Activated CD8-positive, alpha-beta memory T cell treated with anti-CD3 and anti-CD28 coated beads, Interleukin-2, amount 10 ng/mL, durations not matched to agents 7 days and 5 days (primary cell): ENCODE measurements at regions not wholly inside any gene's neighbourhood (a gene's known extent, or its start where the extent isn't known, plus 50 kb on each side); places are given as distances from the start of the nearest gene placed in this dataset.

Source experiments
- ATAC-seq: fragments of 150-1000 bp; cut with Tn5 transposase; one replicate; pipeline ENCODE4 v1.10.0; 2021; ENCODE audit warnings: moderate library complexity
- CTCF ChIA-PET: fragments of 350-600 bp; sonication (Branson Sonifier 250); formaldehyde crosslinking; loops from one replicate; lab custom pipeline; 2021; ENCODE audit warnings: antibody characterized with exemption; lab: Charles Lee
- DNase-seq: peaks from one replicate; pipeline ENCODE4 v3.0.0-alpha.2; 2020
- H3K27ac Mint-ChIP-seq: one replicate; pipeline ENCODE4 v1.8.0; 2021; ENCODE audit warnings: mild to moderate bottlenecking, mixed read lengths
- H3K27me3 Mint-ChIP-seq: one replicate; pipeline ENCODE4 v1.8.0; 2021; ENCODE audit warnings: mixed read lengths
- H3K36me3 Mint-ChIP-seq: one replicate; pipeline ENCODE4 v1.8.0; 2021; ENCODE audit warnings: mild to moderate bottlenecking, mixed read lengths
- H3K4me1 Mint-ChIP-seq: one replicate; pipeline ENCODE4 v1.8.0; 2021; ENCODE audit warnings: mixed read lengths
- H3K4me3 Mint-ChIP-seq: one replicate; pipeline ENCODE4 v1.8.0; 2021; ENCODE audit warnings: mild to moderate bottlenecking, moderate library complexity, mixed read lengths
- H3K9me3 Mint-ChIP-seq: one replicate; pipeline ENCODE4 v1.8.0; 2022; ENCODE audit warnings: low read depth, mixed read lengths

DNA sequence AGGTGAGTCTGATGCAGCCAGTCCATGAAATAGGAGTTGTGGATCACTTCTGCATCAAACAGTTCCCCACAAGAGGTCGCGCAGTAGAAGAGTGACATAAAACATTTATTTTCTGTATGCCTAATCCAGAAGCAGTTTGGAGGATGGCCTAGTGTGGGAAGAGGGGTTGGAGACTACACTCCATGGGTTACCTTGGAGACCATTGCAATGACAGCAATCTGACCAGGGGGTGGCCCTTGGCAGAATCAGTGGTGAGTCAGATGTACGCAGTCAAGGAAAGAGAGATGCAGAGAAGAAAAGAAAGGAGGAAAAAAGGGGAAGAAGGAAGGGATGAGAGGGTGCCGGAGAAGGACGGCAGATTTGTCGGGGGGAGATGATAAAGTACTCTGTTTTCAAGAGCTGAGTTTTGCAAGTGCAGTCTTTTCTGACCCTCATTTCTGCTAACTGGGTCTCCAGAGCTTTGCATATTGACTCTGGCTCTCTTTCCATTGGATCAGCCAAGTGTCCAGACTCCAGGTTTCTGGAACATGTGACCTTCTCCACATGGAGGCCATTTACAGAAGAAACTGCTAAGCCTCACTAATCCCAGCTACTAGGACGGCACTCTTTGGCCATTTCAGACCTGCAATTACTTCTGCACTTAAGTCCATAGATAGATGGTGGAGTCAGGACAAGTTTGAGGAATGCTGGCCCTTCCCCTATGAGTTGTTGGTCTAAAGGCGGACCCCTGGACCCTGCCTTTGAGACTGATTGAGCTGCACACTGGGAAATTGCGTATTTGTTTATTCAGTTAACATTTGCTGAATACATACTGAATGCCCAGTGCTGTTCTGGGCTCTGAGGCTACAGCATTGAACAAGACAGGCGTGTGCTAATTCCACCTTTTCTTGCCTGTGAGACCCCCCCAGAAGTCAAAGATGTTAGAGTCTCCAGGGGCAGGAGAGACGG is 424.2 kb downstream of the BCL11B start:
- DNase-seq (no peak), ATAC-seq (no peak)
- Mint-ChIP-seq H3K27ac (no peak overlapping the region), H3K9me3 (no peaks in the 10 kb centered on the region), H3K4me3 (no peak overlapping the region), H3K4me1 (peaks cover 14% of the 10 kb centered on the region), H3K36me3 (no peaks in the 10 kb centered on the region), H3K27me3 (peaks cover 9% of the 10 kb centered on the region)
- CTCF ChIA-PET, result interaction anchor here (0.7 kb wide), 2 partner anchors 90 to 445 kb away, joined by 3 read pairs; no protein-coding TSS in a partner anchor

DNA sequence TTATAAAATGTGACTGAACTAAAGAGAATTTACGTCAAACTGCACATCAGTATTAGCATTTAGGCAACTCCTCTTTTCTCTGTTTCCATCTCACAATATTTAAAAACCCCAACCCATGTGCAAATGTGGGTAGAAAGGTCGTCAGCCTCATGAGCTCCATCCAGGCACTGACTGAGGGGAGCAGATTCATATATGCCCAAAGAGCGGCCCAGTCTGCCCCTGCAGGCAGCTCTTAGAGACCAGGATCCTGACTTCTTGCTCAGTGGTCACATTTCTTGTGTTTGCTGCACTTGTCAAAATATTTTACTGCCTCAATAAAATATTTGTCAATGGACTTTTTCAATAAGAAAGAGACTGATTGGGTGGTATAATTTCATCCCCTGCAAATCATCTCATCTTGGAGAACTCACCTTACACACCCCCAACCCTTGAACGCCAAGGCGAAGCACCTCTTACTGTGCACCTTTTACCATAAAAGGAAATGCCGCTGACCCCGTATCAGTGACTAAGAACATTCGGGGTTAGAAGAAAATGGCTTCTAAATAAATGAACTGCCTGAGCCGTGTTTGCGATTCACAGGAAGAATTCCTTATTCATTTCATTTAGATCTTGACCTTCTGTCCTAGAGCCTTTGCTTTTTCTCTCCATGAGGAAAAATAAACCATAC is 418.8 kb downstream of the BCL11B start:
- Mint-ChIP-seq H3K36me3 (no peaks in the 10 kb centered on the region), H3K4me1 (no peaks in the 10 kb centered on the region), H3K4me3 (no peak overlapping the region), H3K9me3 (no peaks in the 10 kb centered on the region), H3K27ac (no peak overlapping the region), H3K27me3 (peaks cover 6% of the 10 kb centered on the region)
- CTCF ChIA-PET, result no interaction called here
- DNase-seq (no peak), ATAC-seq (no peak)

DNA sequence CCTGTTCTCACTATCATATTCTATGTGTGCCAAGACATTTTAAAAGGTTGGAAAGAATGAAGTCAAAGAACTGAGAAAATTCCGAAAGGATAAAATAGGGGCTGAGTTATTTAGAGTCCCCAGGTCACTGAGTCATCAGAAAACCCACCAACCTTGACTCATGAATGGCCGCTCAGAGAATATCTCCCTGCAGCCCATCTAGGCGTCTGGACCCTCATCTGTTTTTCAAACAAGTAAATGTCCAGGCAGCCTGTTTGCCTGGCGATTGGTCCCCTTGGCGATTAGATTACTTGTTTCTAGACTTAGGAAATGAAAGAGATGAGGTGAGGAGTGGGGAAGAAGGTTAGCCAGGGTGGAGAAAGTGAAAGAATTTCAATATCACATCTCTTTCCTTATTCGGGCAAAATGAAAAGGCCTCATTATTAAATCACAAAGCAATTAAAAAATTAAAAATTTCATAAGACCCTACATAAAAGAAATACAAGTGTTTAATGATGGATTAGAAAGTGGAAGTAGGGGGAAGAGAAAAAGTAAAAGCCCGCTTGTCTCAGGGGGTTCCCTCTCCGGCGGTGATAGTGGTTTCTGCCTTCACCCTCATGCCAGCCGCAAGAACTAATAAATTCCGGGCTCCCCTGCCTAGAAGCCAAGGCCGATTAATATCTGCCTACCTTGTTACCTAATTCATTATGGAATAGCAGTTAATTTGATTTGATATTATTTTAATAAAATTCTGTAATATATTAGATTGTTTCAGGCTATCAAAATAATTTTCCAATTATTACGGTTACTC is 415.9 kb downstream of the BCL11B start:
- H3K9me3 Mint-ChIP-seq, result no peaks in the 10 kb centered on the region
- ATAC-seq (no peak), DNase-seq (no peak)
- no peaks in the 10 kb centered on the region for H3K4me1 Mint-ChIP-seq
- no peaks in the 10 kb centered on the region for H3K36me3 Mint-ChIP-seq
- no peak overlapping the region for H3K27ac Mint-ChIP-seq
- H3K4me3 Mint-ChIP-seq, result no peak overlapping the region
- peaks cover 6% of the 10 kb centered on the region for H3K27me3 Mint-ChIP-seq
- CTCF ChIA-PET, result no interaction called here

DNA sequence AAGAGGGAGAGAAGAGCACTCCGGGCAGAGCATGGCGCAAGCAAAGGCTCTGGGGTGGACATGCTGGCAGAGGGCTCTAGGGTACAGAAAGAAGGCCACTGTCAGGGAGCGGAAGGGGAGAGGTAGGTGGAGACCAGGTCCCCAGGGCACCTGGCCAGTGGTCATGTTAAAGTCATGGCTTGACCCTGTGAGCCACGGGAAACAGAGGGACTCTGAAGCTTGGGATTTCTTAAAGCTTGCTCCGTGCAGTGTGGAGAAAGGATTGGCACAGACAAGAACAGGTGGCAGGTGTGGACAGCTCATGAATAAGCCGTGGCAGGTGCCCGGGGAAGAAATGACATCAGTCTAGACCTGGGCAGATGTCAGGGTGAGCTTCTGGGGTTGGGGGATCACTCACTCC is 413.8 kb downstream of the BCL11B start:
- Mint-ChIP-seq H3K36me3 (no peaks in the 10 kb centered on the region), H3K4me3 (no peak overlapping the region), H3K4me1 (no peaks in the 10 kb centered on the region), H3K27ac (no peak overlapping the region), H3K9me3 (no peaks in the 10 kb centered on the region), H3K27me3 (peaks cover 6% of the 10 kb centered on the region)
- no peak for DNase-seq
- ATAC-seq, result no peak
- CTCF ChIA-PET, result interaction anchor here (1.1 kb wide), 1 partner anchor 13 kb away, joined by 3 read pairs; no protein-coding TSS in a partner anchor

DNA sequence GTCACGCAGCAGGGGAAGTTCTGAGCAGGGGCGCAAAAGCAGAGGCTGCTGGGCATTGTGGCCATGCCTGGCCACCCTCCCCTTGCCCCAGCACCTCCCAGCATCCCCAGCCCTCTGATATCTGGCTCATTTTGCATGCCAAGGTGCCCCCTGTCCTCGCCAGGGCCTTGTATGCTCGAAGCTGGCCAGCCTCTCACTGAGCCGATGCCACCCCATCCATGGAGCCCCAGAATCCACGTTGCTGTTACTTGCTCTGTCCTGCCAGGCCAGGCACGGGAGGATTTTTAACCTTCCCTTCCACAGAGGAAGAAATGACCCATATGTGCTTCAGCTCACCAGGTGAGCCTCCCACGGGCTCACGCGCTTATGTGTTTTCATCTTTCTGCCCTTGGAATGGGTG is 413.4 kb downstream of the BCL11B start:
- no peak for DNase-seq
- H3K9me3 Mint-ChIP-seq, result no peaks in the 10 kb centered on the region
- no peaks in the 10 kb centered on the region for H3K36me3 Mint-ChIP-seq
- no peaks in the 10 kb centered on the region for H3K4me1 Mint-ChIP-seq
- no peak overlapping the region for H3K27ac Mint-ChIP-seq
- CTCF ChIA-PET, result interaction anchor here (1.1 kb wide), 1 partner anchor 13 kb away, joined by 3 read pairs; no protein-coding TSS in a partner anchor
- peaks cover 6% of the 10 kb centered on the region for H3K27me3 Mint-ChIP-seq
- no peak overlapping the region for H3K4me3 Mint-ChIP-seq
- no peak for ATAC-seq

DNA sequence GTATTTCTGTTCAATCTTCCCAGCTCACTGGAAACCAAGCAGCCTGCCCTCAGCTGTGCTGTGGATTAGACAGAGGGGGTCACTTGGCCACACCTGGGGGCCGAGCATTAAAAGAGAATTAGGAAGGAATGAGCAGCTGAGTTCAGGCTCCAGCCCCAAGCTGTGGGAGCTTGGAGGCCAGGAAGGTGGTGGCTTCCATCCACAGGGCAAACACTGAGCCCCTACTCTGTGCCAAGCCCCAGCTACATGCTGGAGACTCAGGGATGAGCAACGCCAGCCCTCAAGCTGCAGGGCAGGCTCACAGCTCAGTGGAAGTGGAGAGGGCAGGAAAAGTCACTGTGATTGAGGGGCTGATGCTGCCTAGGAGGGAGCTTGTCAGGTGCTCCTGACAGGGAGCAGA is 412.7 kb downstream of the BCL11B start:
- Mint-ChIP-seq H3K27ac (no peak overlapping the region), H3K27me3 (peaks cover 6% of the 10 kb centered on the region), H3K4me1 (no peaks in the 10 kb centered on the region), H3K4me3 (no peak overlapping the region), H3K9me3 (no peaks in the 10 kb centered on the region), H3K36me3 (no peaks in the 10 kb centered on the region)
- CTCF ChIA-PET, result no interaction called here
- DNase-seq (no peak), ATAC-seq (no peak)

DNA sequence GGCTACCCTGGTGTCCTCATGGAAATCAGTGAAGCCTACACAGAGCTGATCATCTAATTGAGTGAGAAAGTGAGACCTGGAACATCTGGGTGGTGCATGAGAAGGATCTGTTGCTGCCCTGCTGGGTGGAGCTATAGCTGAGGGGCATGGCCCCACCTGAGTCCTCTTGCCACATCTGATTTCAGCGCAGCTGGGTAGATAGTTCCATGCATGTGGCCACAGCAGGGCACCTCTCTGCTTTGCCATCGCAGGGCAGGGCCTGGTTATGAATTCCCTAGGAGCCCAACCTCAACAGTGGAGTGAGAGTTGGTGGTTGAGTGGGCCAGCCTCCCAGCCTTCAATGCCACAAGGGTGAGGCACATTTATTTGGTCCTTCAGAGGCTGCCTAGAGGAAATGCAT is 407.8 kb downstream of the BCL11B start:
- DNase-seq (no peak), ATAC-seq (no peak)
- no peaks in the 10 kb centered on the region for H3K36me3 Mint-ChIP-seq
- CTCF ChIA-PET, result no interaction called here
- H3K27me3 Mint-ChIP-seq, result no peaks in the 10 kb centered on the region
- H3K27ac Mint-ChIP-seq, result no peak overlapping the region
- no peak overlapping the region for H3K4me3 Mint-ChIP-seq
- H3K9me3 Mint-ChIP-seq, result no peaks in the 10 kb centered on the region
- no peaks in the 10 kb centered on the region for H3K4me1 Mint-ChIP-seq

DNA sequence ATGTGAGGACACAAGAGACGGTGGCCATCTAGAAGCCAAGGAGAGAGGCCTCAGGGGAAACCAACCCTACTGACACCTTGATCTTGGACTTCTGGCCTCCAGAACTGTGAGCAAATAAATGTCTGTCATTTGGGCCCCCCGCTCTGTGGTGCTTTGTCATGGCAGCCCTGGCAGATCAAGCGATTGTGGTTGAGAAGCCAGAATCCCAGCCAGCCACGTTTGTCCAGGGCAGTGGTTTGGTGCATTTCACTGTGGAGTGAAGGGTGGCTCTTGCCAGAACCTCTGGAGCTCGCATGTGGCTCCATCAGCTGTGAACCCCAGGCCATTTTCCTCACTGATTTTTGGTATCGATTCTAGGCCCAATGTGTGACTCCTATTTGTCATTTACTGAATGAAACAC is 404.9 kb downstream of the BCL11B start:
- CTCF ChIA-PET, result no interaction called here
- Mint-ChIP-seq H3K4me1 (no peaks in the 10 kb centered on the region), H3K36me3 (no peaks in the 10 kb centered on the region)

DNA sequence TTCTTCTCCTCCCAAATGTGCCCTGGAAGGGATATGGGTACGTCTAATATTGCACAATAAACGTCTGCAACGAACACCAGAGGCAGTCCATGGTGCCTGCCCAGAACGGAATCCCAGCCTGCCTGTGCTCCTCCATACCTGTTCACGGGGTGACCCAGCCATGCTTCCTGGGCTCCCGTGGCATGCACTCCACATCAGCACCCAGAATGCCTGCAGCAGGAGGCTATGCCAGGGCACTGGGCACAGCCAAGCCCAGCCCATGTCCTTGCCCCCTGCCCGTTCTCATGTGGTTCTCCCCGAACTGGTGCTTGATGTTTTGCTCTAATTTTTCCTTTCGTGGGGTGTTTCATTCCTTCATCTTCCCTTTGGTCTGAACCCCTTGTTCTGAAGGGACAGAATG is 404.3 kb downstream of the BCL11B start:
- DNase-seq (no peak), ATAC-seq (no peak)
- no peaks in the 10 kb centered on the region for H3K36me3 Mint-ChIP-seq
- CTCF ChIA-PET, result no interaction called here
- no peaks in the 10 kb centered on the region for H3K27me3 Mint-ChIP-seq
- no peaks in the 10 kb centered on the region for H3K4me1 Mint-ChIP-seq
- H3K4me3 Mint-ChIP-seq, result no peak overlapping the region
- H3K27ac Mint-ChIP-seq, result no peak overlapping the region
- H3K9me3 Mint-ChIP-seq, result no peaks in the 10 kb centered on the region

More for the DNA sequence above, 404.9 kb downstream of the BCL11B start:
- ATAC-seq (no peak), DNase-seq (no peak)
- Mint-ChIP-seq H3K27ac (no peak overlapping the region), H3K27me3 (no peaks in the 10 kb centered on the region), H3K4me3 (no peak overlapping the region), H3K9me3 (no peaks in the 10 kb centered on the region)

DNA sequence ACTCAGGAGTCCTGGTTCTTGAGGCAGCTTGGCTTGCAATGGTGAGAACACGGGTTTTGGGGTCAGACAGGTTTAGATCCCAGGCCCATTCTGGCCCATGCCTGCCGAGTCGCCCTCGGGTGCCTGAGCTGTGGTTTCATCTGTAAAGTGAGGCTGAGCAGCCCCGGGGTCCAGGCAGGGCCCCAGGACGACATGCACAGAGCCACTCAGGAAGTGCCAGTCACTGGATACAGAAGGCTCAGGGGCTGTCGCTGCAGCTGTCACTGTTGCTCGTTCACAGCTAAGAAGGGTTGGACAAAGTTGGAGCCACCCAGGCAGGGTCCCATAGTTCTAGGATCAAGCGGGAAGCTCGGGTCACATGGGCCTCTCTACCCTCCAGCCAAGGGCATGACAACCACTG is 403.1 kb downstream of the BCL11B start:
- DNase-seq (no peak), ATAC-seq (no peak)
- Mint-ChIP-seq H3K4me1 (no peaks in the 10 kb centered on the region), H3K27ac (no peak overlapping the region), H3K27me3 (no peaks in the 10 kb centered on the region), H3K4me3 (no peak overlapping the region), H3K36me3 (no peaks in the 10 kb centered on the region), H3K9me3 (no peaks in the 10 kb centered on the region)
- CTCF ChIA-PET, result no interaction called here

DNA sequence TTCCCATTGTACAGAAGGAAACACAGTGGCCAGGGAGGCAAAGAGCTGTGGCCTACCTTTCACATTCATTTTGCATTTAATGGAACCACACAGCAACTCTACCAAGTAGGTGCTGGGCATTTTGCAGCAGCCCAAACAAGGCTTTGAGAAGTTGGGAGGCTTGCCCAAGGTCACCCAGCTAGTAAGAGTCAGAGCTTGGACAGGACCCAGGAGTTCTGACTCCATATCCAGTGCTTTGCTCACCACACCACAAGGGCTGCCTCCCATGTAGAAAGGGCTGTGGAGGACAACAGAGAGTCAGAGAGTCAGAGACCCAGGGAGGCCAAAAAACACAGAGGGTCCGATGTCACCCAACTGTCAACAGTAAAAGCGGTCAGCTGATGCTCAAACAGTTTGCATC is 400.2 kb downstream of the BCL11B start:
- CTCF ChIA-PET, result interaction anchor here (0.9 kb wide), 1 partner anchor 13 kb away, joined by 3 read pairs; no protein-coding TSS in a partner anchor
- Mint-ChIP-seq H3K4me3 (no peak overlapping the region), H3K27ac (no peak overlapping the region), H3K36me3 (no peaks in the 10 kb centered on the region), H3K9me3 (no peaks in the 10 kb centered on the region), H3K4me1 (no peaks in the 10 kb centered on the region), H3K27me3 (no peaks in the 10 kb centered on the region)
- no peak for DNase-seq
- ATAC-seq, result no peak

DNA sequence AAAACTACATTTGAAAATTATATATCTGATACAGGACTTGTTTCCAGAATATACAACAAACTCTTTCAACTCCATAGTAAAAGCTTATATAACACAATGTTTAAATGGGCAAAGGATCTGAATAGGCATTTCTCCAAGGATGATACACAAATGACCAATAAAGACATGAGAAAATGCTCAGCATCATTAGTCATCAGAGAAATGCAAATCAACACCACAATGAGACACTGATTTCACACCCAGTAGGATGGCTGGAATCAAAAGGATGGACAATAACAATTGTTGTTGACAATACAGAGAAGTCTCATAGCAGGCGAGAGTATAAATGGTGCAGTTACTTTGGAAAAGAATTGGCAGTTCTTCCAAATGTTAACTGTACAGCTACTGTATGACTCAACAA is 394.9 kb downstream of the BCL11B start:
- CTCF ChIA-PET, result no interaction called here

DNA sequence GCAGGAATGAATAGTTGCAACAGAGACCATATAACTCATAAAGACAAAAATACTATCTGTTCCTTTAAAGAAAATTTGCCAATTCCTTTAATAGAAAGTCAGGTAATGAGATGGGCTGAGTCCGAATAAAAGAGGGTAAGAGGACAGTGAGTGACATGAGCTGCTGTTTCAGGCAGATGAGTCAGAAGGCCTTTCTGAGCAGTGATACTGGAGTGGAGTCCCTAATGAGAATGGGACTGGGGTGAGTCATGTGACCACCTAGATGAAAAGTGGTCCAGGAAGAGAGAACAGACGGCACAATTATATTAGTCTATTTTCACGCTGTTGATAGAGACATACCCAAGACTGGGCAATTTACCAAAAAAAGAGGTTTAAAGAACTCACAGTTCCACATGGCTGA is 393.7 kb downstream of the BCL11B start:
- Mint-ChIP-seq H3K27ac (no peak overlapping the region), H3K9me3 (peaks cover 5% of the 10 kb centered on the region), H3K4me1 (no peaks in the 10 kb centered on the region), H3K36me3 (peaks cover 5% of the 10 kb centered on the region), H3K27me3 (no peaks in the 10 kb centered on the region), H3K4me3 (no peak overlapping the region)
- no peak for DNase-seq
- CTCF ChIA-PET, result no interaction called here
- no peak for ATAC-seq

More for the DNA sequence above, 394.9 kb downstream of the BCL11B start:
- Mint-ChIP-seq H3K4me1 (no peaks in the 10 kb centered on the region), H3K27ac (no peak overlapping the region), H3K27me3 (no peaks in the 10 kb centered on the region), H3K4me3 (no peak overlapping the region), H3K9me3 (peaks cover 5% of the 10 kb centered on the region), H3K36me3 (peaks cover 5% of the 10 kb centered on the region)
- DNase-seq (no peak), ATAC-seq (no peak)
